IMR-90 (cell line): ENCODE measurements at regions not wholly inside any gene's neighbourhood (a gene's known extent, or its start where the extent isn't known, plus 50 kb on each side); places are given as distances from the start of the nearest gene placed in this dataset.

ENCODE experiments used
- ATAC-seq: fragments of 200-7000 bp; cut with Tn5 transposase; 2 replicates; pipeline ENCODE4 v1.9.1; 2020; ENCODE audit warnings: low read depth, mild to moderate bottlenecking, moderate library complexity
- BruUV-seq: library from RNA; stranded (reverse); fragments of 400-500 nt; replicated peaks from 2 replicates; lab custom pipeline; 2021; lab: Mats Ljungman, UMichigan
- CTCF ChIA-PET: fragments of 300-600 bp; formaldehyde crosslinking; extraction: SDS; loops from one replicate; lab custom pipeline; 2021; ENCODE audit warnings: antibody characterized with exemption; lab: Yijun Ruan, JAX
- POLR2A ChIA-PET: fragments of 300-600 bp; sonication (Branson Sonifier 250); formaldehyde crosslinking; loops from one replicate; lab custom pipeline; 2022; ENCODE audit warnings: antibody characterized with exemption; ENCODE audit not compliant: unreplicated experiment; lab: Charles Lee
- DNase-seq: peaks from one replicate; pipeline ENCODE4 v3.0.0; 2013
- H2AFZ ChIP-seq: replicated peaks from 2 replicates; pipeline ENCODE3; 2013; ENCODE audit warnings: low read length, mild to moderate bottlenecking; ENCODE audit not compliant: poor library complexity
- H2AK5ac ChIP-seq: 2 replicates; pipeline ENCODE4 v1.6.1; 2013; ENCODE audit warnings: low read depth, low read length, inconsistent platforms
- H2AK9ac ChIP-seq: replicated peaks from 2 replicates; pipeline ENCODE3; 2013; ENCODE audit warnings: mild to moderate bottlenecking, low read depth, low read length, moderate library complexity; ENCODE audit not compliant: poor library complexity
- H2BK120ac ChIP-seq: 2 replicates; pipeline ENCODE4 v1.6.1; 2013; ENCODE audit warnings: low read depth, low read length, inconsistent platforms
- H2BK15ac ChIP-seq: 3 replicates; pipeline ENCODE4 v1.6.1; 2013; ENCODE audit warnings: low read depth, low read length, inconsistent platforms
- H2BK20ac ChIP-seq: 2 replicates; pipeline ENCODE4 v1.6.1; 2013; ENCODE audit warnings: low read depth, mild to moderate bottlenecking, inconsistent platforms, low read length, moderate library complexity
- H2BK5ac ChIP-seq: 2 replicates; pipeline ENCODE4 v1.6.1; 2013; ENCODE audit warnings: mild to moderate bottlenecking, low read depth, low read length, inconsistent platforms; ENCODE audit not compliant: poor library complexity, severe bottlenecking
- H3K14ac ChIP-seq: replicated peaks from 2 replicates; pipeline ENCODE4 v1.6.1; 2013; ENCODE audit warnings: low read depth, low read length, inconsistent platforms
- H3K18ac ChIP-seq: 2 replicates; pipeline ENCODE4 v1.6.1; 2013; ENCODE audit warnings: low read depth, low read length, control low read depth
- H3K23ac ChIP-seq: 2 replicates; pipeline ENCODE4 v1.6.1; 2013; ENCODE audit warnings: low read depth, low read length, inconsistent platforms
- H3K27ac ChIP-seq: 2 replicates; pipeline ENCODE4 v1.5.1; 2013; ENCODE audit warnings: mild to moderate bottlenecking, control low read depth, low read length; ENCODE audit not compliant: insufficient read depth
- H3K27me3 ChIP-seq: 2 replicates; pipeline ENCODE4 v1.6.1; 2013; ENCODE audit warnings: low read length; ENCODE audit not compliant: control insufficient read depth, insufficient read depth
- H3K36me3 ChIP-seq: 2 replicates; pipeline ENCODE4 v1.6.1; 2013; ENCODE audit warnings: low read length, mixed read lengths; ENCODE audit not compliant: control insufficient read depth, insufficient read depth
- H3K4ac ChIP-seq: 2 replicates; pipeline ENCODE4 v1.6.1; 2013; ENCODE audit warnings: low read depth, low read length, inconsistent platforms
- H3K4me1 ChIP-seq: 2 replicates; pipeline ENCODE4 v1.6.1; 2013; ENCODE audit warnings: low read length, mixed read lengths; ENCODE audit not compliant: control insufficient read depth, insufficient read depth
- H3K4me2 ChIP-seq: 2 replicates; pipeline ENCODE4 v1.6.1; 2013; ENCODE audit warnings: low read depth, mild to moderate bottlenecking, control low read depth, low read length, moderate library complexity
- H3K4me3 ChIP-seq: 2 replicates; pipeline ENCODE4 v1.5.1; 2013; ENCODE audit warnings: low read depth, mild to moderate bottlenecking, control low read depth, low read length, moderate library complexity; ENCODE audit not compliant: insufficient read depth
- H3K56ac ChIP-seq: 2 replicates; pipeline ENCODE4 v1.6.1; 2013; ENCODE audit warnings: low read length, inconsistent platforms; ENCODE audit not compliant: insufficient read depth; ENCODE audit errors: extremely low read depth
- H3K79me1 ChIP-seq, 2 experiments: 2 replicates each; pipeline ENCODE4 v1.6.1; 2013; ENCODE audit warnings: low read length in 2 of 2, inconsistent platforms in 1 of 2, low read depth in 1 of 2
- H3K9ac ChIP-seq: 2 replicates; pipeline ENCODE4 v1.6.1; 2013; ENCODE audit warnings: low read depth, low read length, control low read depth
- H3K9me1 ChIP-seq: 2 replicates; pipeline ENCODE4 v1.6.1; 2013; ENCODE audit warnings: low read length, inconsistent platforms; ENCODE audit not compliant: insufficient read depth
- H3K9me3 ChIP-seq: 2 replicates; pipeline ENCODE4 v1.6.1; 2013; ENCODE audit warnings: low read length; ENCODE audit not compliant: control insufficient read depth, insufficient read depth
- H4K20me1 ChIP-seq: 2 replicates; pipeline ENCODE4 v1.6.1; 2013; ENCODE audit warnings: low read length, inconsistent platforms; ENCODE audit not compliant: insufficient read depth
- H4K5ac ChIP-seq: 2 replicates; pipeline ENCODE4 v1.6.1; 2013; ENCODE audit warnings: mild to moderate bottlenecking, low read depth, low read length, control low read depth
- H4K8ac ChIP-seq, 2 experiments: 2 replicates each; pipeline ENCODE4 v1.6.1; 2013; ENCODE audit warnings: low read depth in 2 of 2, low read length in 2 of 2, control low read depth in 1 of 2, inconsistent platforms in 1 of 2
- H4K91ac ChIP-seq: 2 replicates; pipeline ENCODE4 v1.6.1; 2013; ENCODE audit warnings: low read depth, low read length, inconsistent platforms; ENCODE audit not compliant: insufficient read depth
- BHLHE40 ChIP-seq: fragments of 150-350 bp; IDR thresholded peaks from 2 replicates; pipeline ENCODE4 v1.6.1; 2016; ENCODE audit warnings: mild to moderate bottlenecking, low read depth, low read length
- CEBPB ChIP-seq: IDR thresholded peaks from 2 replicates; pipeline ENCODE4 v1.6.1; 2012; ENCODE audit warnings: low read depth, low read length, improper control_type of control experiment
- CHD1 ChIP-seq: IDR thresholded peaks from 2 replicates; pipeline ENCODE4 v1.6.1; 2012; ENCODE audit warnings: low read depth, low read length, improper control_type of control experiment
- MAFK ChIP-seq: IDR thresholded peaks from 2 replicates; pipeline ENCODE4 v1.6.1; 2012; ENCODE audit warnings: low read depth, low read length, improper control_type of control experiment
- MAZ ChIP-seq: IDR thresholded peaks from 2 replicates; pipeline ENCODE4 v1.6.1; 2012; ENCODE audit warnings: low read depth, mild to moderate bottlenecking, low read length, improper control_type of control experiment, moderate library complexity, borderline replicate concordance
- NFE2L2 ChIP-seq: fragments of 150-350 bp; IDR thresholded peaks from 2 replicates; pipeline ENCODE4 v1.6.1; 2016; ENCODE audit warnings: low read depth, mild to moderate bottlenecking, low read length
- POLR2A ChIP-seq: IDR thresholded peaks from 2 replicates; pipeline ENCODE4 v1.6.1; 2012; ENCODE audit warnings: mild to moderate bottlenecking, low read depth, low read length
- RCOR1 ChIP-seq: IDR thresholded peaks from 2 replicates; pipeline ENCODE4 v1.6.1; 2012; ENCODE audit warnings: mild to moderate bottlenecking, low read length, improper control_type of control experiment; ENCODE audit not compliant: insufficient replicate concordance
- RFX5 ChIP-seq: IDR thresholded peaks from 2 replicates; pipeline ENCODE4 v1.8.0; 2012; ENCODE audit warnings: low read depth, mild to moderate bottlenecking, low read length, moderate library complexity
- WGBS, 2 experiments: methylation state at CpG; one replicate each; pipeline versions ENCODE4 v1.1.5 to v1.1.7; 2013; ENCODE audit warnings: missing lambda C conversion rate in 2 of 2; ENCODE audit not compliant: insufficient read length in 1 of 2; ENCODE audit errors: extremely low coverage in 2 of 2; 5-methylcytosine and 5-hydroxymethylcytosine counted together
- dilution Hi-C: fragments of 300-500 bp; cut with HindIII; formaldehyde crosslinking; loops from one replicate; pipeline ENCODE4 v1.14.3; 2018; ENCODE audit warnings: low sequenced_read_pairs; ENCODE audit not compliant: unreplicated experiment
- in situ Hi-C: fragments of 300-500 bp; cut with MboI; formaldehyde crosslinking; loops from 3 replicates; pipeline ENCODE4 v1.14.3; 2019; ENCODE audit warnings: low sequenced_read_pairs, inconsistent platforms, mixed read lengths
- intact Hi-C: fragments of 100-400 bp; cut with micrococcal nuclease; formaldehyde crosslinking; loops from 2 replicates; pipeline ENCODE4 v1.10.0; 2022

DNA sequence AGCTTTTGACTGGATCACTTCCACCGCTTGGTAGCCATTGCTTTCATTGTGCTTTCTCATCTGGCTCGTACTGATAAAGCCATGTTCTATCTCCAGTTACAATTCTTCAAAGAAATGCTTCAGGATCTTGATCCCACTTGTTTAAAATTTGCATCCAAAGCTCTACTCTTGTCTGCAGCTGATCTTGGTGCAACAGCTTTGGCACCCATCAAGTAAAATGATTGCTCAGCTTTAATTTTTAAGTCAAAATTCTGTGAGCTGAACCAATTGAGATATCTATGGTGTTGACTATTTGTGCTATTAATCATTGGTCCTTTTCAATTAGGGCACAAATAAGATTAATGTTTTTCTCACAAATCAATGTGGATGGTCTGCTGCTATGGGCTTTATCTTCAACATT, 54.8 kb upstream of the DUSP10 start:
- H3K36me3 ChIP-seq: no peaks in the 10 kb centered on the region
- no TSS peak for BruUV-seq
- no CpG with 5 or more reads among the region's 2 CpGs for WGBS, 2 experiments
- POLR2A ChIA-PET: no interaction called here
- H3K9me1 ChIP-seq: peaks cover 6% of the 10 kb centered on the region; the same call in 1 of the 2 replicates
- H3K9ac ChIP-seq: no peak overlapping the region
- CTCF ChIA-PET: no interaction called here
- H4K5ac ChIP-seq: no peak overlapping the region
- H3K79me1 ChIP-seq: no peaks in the 10 kb centered on the region
- H2AFZ ChIP-seq: no peak overlapping the region
- H3K18ac ChIP-seq: no peak overlapping the region
- no peaks in the 10 kb centered on the region for H3K27me3 ChIP-seq
- H4K91ac ChIP-seq: no peak overlapping the region
- H2BK120ac ChIP-seq: no peak overlapping the region
- in situ Hi-C loops: no loop called here
- intact Hi-C loops: no loop called here
- TF ChIP-seq POLR2A (no peak), RCOR1 (no peak), BHLHE40 (no peak), CEBPB (no peak), MAZ (no peak), NFE2L2 (no peak), MAFK (no peak), CHD1 (no peak), RFX5 (no peak)
- H2BK20ac ChIP-seq: no peak overlapping the region
- no peak overlapping the region for H3K27ac ChIP-seq
- dilution Hi-C loops: no loop called here
- ATAC-seq (no peak), DNase-seq (no peak)
- no peak overlapping the region for H2AK5ac ChIP-seq
- H3K23ac ChIP-seq: no peak overlapping the region
- H3K4ac ChIP-seq: no peak overlapping the region
- no peak overlapping the region for H3K4me3 ChIP-seq
- H2BK15ac ChIP-seq: no peak overlapping the region
- no peak overlapping the region for H2BK5ac ChIP-seq
- H3K4me2 ChIP-seq: no peak overlapping the region
- no peak overlapping the region for H3K56ac ChIP-seq
- H3K4me1 ChIP-seq: peaks cover 16% of the 10 kb centered on the region
- H3K9me3 ChIP-seq: no peaks in the 10 kb centered on the region
- no peak overlapping the region for H3K14ac ChIP-seq
- no peak overlapping the region for H2AK9ac ChIP-seq
- no peak overlapping the region for H4K8ac ChIP-seq
- no peaks in the 10 kb centered on the region for H4K20me1 ChIP-seq
